HCT116 (cell line): ENCODE measurements at regions not wholly inside any gene's neighbourhood (a gene's known extent, or its start where the extent isn't known, plus 50 kb on each side); places are given as distances from the start of the nearest gene placed in this dataset.

Experiments
- ATAC-seq: fragments of 200-7000 bp; cut with Tn5 transposase; 2 replicates; pipeline ENCODE4 v1.9.1; 2020; ENCODE audit warnings: mild to moderate bottlenecking, moderate library complexity
- BruUV-seq: library from RNA; stranded (reverse); fragments of 400-500 nt; replicated peaks from 2 replicates; lab custom pipeline; 2021; lab: Mats Ljungman, UMichigan
- CTCF ChIA-PET: fragments of 300-600 bp; sonication (Branson Sonifier 250); formaldehyde crosslinking; loops from one replicate; lab custom pipeline; 2021; ENCODE audit warnings: antibody characterized with exemption; lab: Charles Lee
- POLR2A ChIA-PET: fragments of 300-600, 350-600 bp; sonication (Branson Sonifier 250); formaldehyde crosslinking; loops from one replicate; lab custom pipeline; 2021; ENCODE audit warnings: antibody characterized with exemption; lab: Charles Lee
- RAD21 ChIA-PET, 2 experiments: fragments of 300-600 bp; sonication (Branson Sonifier 250); formaldehyde crosslinking; loops; one replicate each; lab custom pipeline; 2023; ENCODE audit warnings: low total read pairs in 2 of 2; ENCODE audit not compliant: uncharacterized antibody in 2 of 2, unreplicated experiment in 2 of 2, low non-redundant PET in 1 of 2; lab: Charles Lee
- DNase-seq: peaks from one replicate; pipeline ENCODE4 v3.0.0-alpha.2; 2010; ENCODE audit warnings: low read depth, low spot score
- H2AFZ ChIP-seq: fragments of 200-600 bp; shearing (Covaris generic), sonication (generic); 2 replicates; pipeline ENCODE4 v1.6.1; 2017; ENCODE audit warnings: low read depth, mixed run types, mixed read lengths, antibody characterized with exemption, low read length; ENCODE audit not compliant: poor library complexity, severe bottlenecking
- H3K27ac ChIP-seq: 2 replicates; pipeline ENCODE4 v1.5.1; 2012; ENCODE audit warnings: low read depth, low read length
- H3K27me3 ChIP-seq: fragments of 200-600 bp; sonication (generic); 2 replicates; pipeline ENCODE4 v1.6.1; 2016; ENCODE audit warnings: mixed run types, low read length, mixed read lengths; ENCODE audit not compliant: insufficient read depth
- H3K36me3 ChIP-seq, 2 experiments: fragments of 200-500 bp in 1 of 2; fragments of 200-600 bp in 1 of 2; sonication (Bioruptor generic) in 1 of 2; sonication (generic) in 1 of 2; 2 replicates each; pipeline versions ENCODE4 v1.5.1 to v1.6.1; 2014 to 2016; ENCODE audit warnings: low read length in 2 of 2, inconsistent platforms in 1 of 2, mixed read lengths in 1 of 2, mixed run types in 1 of 2; ENCODE audit not compliant: insufficient read depth in 2 of 2, control insufficient read depth in 1 of 2
- H3K4me1 ChIP-seq, 2 experiments: fragments of 200-600 bp in 1 of 2; sonication (generic) in 1 of 2; 2 replicates each; pipeline versions ENCODE4 v1.5.1 to v1.6.1; 2012 to 2017; ENCODE audit warnings: low read length in 2 of 2, inconsistent platforms in 1 of 2, mild to moderate bottlenecking in 1 of 2, mixed read lengths in 1 of 2, mixed run types in 1 of 2, moderate library complexity in 1 of 2; ENCODE audit not compliant: insufficient read depth in 2 of 2, control insufficient read depth in 1 of 2
- H3K4me2 ChIP-seq: fragments of 200-600 bp; sonication (generic); 2 replicates; pipeline ENCODE4 v1.6.1; 2017; ENCODE audit warnings: mixed run types, low read length, mixed read lengths
- H3K4me3 ChIP-seq, 2 experiments: fragments of 200-600 bp in 1 of 2; sonication (generic) in 1 of 2; replicated peaks in 1 of 2; 2 replicates each; pipeline ENCODE4 v1.5.1; 2011 to 2016; ENCODE audit warnings: low read length in 2 of 2, control low read depth in 1 of 2, low read depth in 1 of 2, mild to moderate bottlenecking in 1 of 2, mixed read lengths in 1 of 2, mixed run types in 1 of 2
- H3K79me2 ChIP-seq: fragments of 200-600 bp; sonication (generic); 2 replicates; pipeline ENCODE4 v1.6.1; 2017; ENCODE audit warnings: mild to moderate bottlenecking, mixed run types, low read length, moderate library complexity, mixed read lengths; ENCODE audit not compliant: insufficient read depth
- H3K9ac ChIP-seq: fragments of 200-600 bp; sonication (generic); 2 replicates; pipeline ENCODE4 v1.6.1; 2016; ENCODE audit warnings: low read length, mixed read lengths
- H3K9me2 ChIP-seq: fragments of 200-600 bp; sonication (generic), shearing (Covaris generic); 2 replicates; pipeline ENCODE4 v1.6.1; 2017; ENCODE audit warnings: mixed run types, mild to moderate bottlenecking, moderate library complexity; ENCODE audit not compliant: insufficient read depth
- H3K9me3 ChIP-seq, 2 experiments: fragments of 200-500 bp in 1 of 2; fragments of 200-600 bp in 1 of 2; sonication (Bioruptor generic) in 1 of 2; sonication (generic) in 1 of 2; 2 replicates each; pipeline ENCODE4 v1.6.1; 2014 to 2017; ENCODE audit warnings: low read length in 2 of 2, mixed read lengths in 2 of 2, inconsistent platforms in 1 of 2, low read depth in 1 of 2, mild to moderate bottlenecking in 1 of 2, mixed run types in 1 of 2, moderate library complexity in 1 of 2; ENCODE audit not compliant: control insufficient read depth in 1 of 2, insufficient read depth in 1 of 2
- H4K20me1 ChIP-seq: fragments of 200-600 bp; sonication (generic), shearing (Covaris generic); 2 replicates; pipeline ENCODE4 v1.6.1; 2017; ENCODE audit warnings: mixed run types, mild to moderate bottlenecking, moderate library complexity; ENCODE audit not compliant: insufficient read depth
- EGR1 ChIP-seq: IDR thresholded peaks from 2 replicates; pipeline ENCODE4 v1.6.1; 2012; ENCODE audit warnings: low read depth
- ELF1 ChIP-seq: IDR thresholded peaks from 2 replicates; pipeline ENCODE4 v1.6.1; 2012; ENCODE audit warnings: low read depth, borderline replicate concordance
- EZH2 ChIP-seq: fragments of 200-600 bp; sonication (generic); IDR thresholded peaks from 2 replicates; pipeline ENCODE4 v1.6.1; 2017; ENCODE audit warnings: antibody characterized with exemption, mixed run types
- EZH2phosphoT487 ChIP-seq: fragments of 200-600 bp; IDR thresholded peaks from 2 replicates; pipeline ENCODE4 v1.6.1; 2018; ENCODE audit warnings: antibody characterized with exemption, borderline replicate concordance
- POLR2A ChIP-seq: IDR thresholded peaks from 2 replicates; pipeline ENCODE4 v1.7.0; 2011; ENCODE audit warnings: borderline replicate concordance; ENCODE audit not compliant: insufficient read depth, insufficient read length; ENCODE audit errors: extremely low read depth
- RAD21 ChIP-seq: IDR thresholded peaks from 2 replicates; pipeline ENCODE4 v1.6.1; 2012; ENCODE audit warnings: low read depth, mild to moderate bottlenecking
- SIN3A ChIP-seq: IDR thresholded peaks from 2 replicates; pipeline ENCODE4 v1.6.1; 2012; ENCODE audit warnings: low read depth
- SP1 ChIP-seq: IDR thresholded peaks from 2 replicates; pipeline ENCODE4 v1.6.1; 2012; ENCODE audit warnings: low read depth
- SRF ChIP-seq: IDR thresholded peaks from 2 replicates; pipeline ENCODE4 v1.6.1; 2012; ENCODE audit warnings: low read depth
- TCF7L2 ChIP-seq: IDR thresholded peaks from 2 replicates; pipeline ENCODE4 v1.7.0; 2011; ENCODE audit warnings: borderline replicate concordance, inconsistent platforms; ENCODE audit not compliant: insufficient read depth, insufficient read length; ENCODE audit errors: extremely low read depth
- YY1 ChIP-seq: IDR thresholded peaks from 2 replicates; pipeline ENCODE4 v1.6.1; 2011; ENCODE audit warnings: low read length, low read depth, moderate library complexity, mild to moderate bottlenecking; ENCODE audit not compliant: insufficient replicate concordance; ENCODE audit errors: extremely low read depth
- ZNF274 ChIP-seq: fragments of 200-500 bp; sonication (Bioruptor generic); IDR thresholded peaks from 2 replicates; pipeline ENCODE4 v1.6.1; 2014; ENCODE audit warnings: mild to moderate bottlenecking, low read depth, low read length, inconsistent platforms
- intact Hi-C: fragments of 100-400 bp; cut with micrococcal nuclease; formaldehyde crosslinking; loops from 2 replicates; pipeline ENCODE4 v1.10.0; 2022
- TF ChIP-seq, protein P1 (sequence below): IDR thresholded peaks from 2 replicates; pipeline ENCODE4 v1.6.1; 2012
- TF ChIP-seq, protein P2 (sequence below): IDR thresholded peaks from 2 replicates; pipeline ENCODE4 v1.6.1; 2011; ENCODE audit warnings: mild to moderate bottlenecking, low read length, moderate library complexity; ENCODE audit not compliant: insufficient replicate concordance; ENCODE audit errors: extremely low read depth
- TF ChIP-seq, protein P3 (sequence below), 3 experiments: fragments of 200-600 bp in 1 of 3; sonication (generic) in 1 of 3; IDR thresholded peaks in 2 of 3; conservative IDR thresholded peaks in 1 of 3; 2 replicates each; pipeline ENCODE4 v1.5.1; 2012 to 2017; ENCODE audit warnings: low read depth in 2 of 3, low read length in 2 of 3, antibody characterized with exemption in 1 of 3, borderline replicate concordance in 1 of 3, control low read depth in 1 of 3, mild to moderate bottlenecking in 1 of 3, mixed read lengths in 1 of 3, mixed run types in 1 of 3, moderate library complexity in 1 of 3; ENCODE audit not compliant: insufficient read depth in 1 of 3
- TF ChIP-seq, protein P4 (sequence below): IDR thresholded peaks from 2 replicates; pipeline ENCODE4 v1.6.1; 2012

DNA sequence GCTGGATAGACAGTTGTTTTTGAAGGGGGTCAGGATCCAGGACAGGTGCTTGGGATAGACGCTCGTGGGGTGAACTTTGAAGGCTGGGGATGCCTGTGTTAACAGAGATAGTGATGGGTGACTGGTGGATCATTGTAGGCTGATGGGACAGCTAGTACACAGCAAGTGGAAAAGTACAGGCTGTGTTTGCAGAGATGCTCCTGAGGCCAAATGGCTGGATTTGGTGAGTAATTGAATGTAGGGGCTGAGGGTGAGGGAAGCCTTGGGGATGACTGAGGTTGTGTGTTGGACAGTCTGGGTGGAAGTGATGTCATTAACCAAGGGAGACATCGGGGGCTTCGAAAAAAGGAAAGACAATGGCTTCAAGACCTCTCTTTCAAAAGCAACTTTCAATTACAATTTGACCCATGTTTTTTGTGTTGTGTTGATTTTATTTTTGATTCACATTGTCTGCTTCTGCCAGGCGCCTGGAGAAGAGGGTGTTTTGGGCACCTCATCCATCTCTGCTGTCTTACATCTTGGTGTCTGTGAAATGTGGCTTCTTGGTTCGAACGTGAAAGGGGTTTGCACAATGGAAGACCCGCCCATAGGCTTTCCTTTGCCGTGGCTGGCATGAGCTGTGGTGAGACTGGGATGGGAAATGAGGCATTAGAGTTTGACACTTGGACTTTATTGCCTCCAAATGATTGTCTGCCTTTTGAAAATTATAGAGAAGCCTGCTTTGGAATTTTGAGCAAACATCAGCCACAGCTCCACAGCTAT, 147.5 kb downstream of the FOXD2 start:
- no peaks in the 10 kb centered on the region for H3K9me2 ChIP-seq
- CTCF ChIA-PET, result interaction anchor here (1.0 kb wide), 1 partner anchor 148 kb away, joined by 3 read pairs; no protein-coding TSS in a partner anchor

More for the DNA sequence above, 147.5 kb downstream of the FOXD2 start:
- BruUV-seq, result no TSS peak
- ChIA-PET RAD21 (no interaction called here), POLR2A (no interaction called here)
- no peak for ATAC-seq
- peaks cover 33% of the 10 kb centered on the region for H3K27me3 ChIP-seq
- H3K4me3 ChIP-seq, result no peak overlapping the region
- no peaks in the 10 kb centered on the region for H3K36me3 ChIP-seq
- no peaks in the 10 kb centered on the region for H4K20me1 ChIP-seq
- no peak overlapping the region for H3K27ac ChIP-seq
- no peak overlapping the region for H3K9ac ChIP-seq
- H3K4me1 ChIP-seq, result peaks cover 0 to 9% of the 10 kb centered on the region in 2 experiments; a peak in 2 of 4 replicates
- no peaks in the 10 kb centered on the region for H3K79me2 ChIP-seq
- intact Hi-C loops, result no loop called here
- DNase-seq, result no peak
- H3K9me3 ChIP-seq, result no peaks in the 10 kb centered on the region
- TF ChIP-seq EZH2phosphoT487 (no peak), ELF1 (no peak), EGR1 (no peak), YY1 (no peak), SIN3A (no peak), TCF7L2 (no peak), ZNF274 (no peak), RAD21 (no peak), POLR2A (no peak), SRF (no peak), SP1 (no peak), EZH2 (no peak)
- TF ChIP-seq, protein P1, sequence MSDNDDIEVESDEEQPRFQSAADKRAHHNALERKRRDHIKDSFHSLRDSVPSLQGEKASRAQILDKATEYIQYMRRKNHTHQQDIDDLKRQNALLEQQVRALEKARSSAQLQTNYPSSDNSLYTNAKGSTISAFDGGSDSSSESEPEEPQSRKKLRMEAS, result no peak
- TF ChIP-seq, protein P2, sequence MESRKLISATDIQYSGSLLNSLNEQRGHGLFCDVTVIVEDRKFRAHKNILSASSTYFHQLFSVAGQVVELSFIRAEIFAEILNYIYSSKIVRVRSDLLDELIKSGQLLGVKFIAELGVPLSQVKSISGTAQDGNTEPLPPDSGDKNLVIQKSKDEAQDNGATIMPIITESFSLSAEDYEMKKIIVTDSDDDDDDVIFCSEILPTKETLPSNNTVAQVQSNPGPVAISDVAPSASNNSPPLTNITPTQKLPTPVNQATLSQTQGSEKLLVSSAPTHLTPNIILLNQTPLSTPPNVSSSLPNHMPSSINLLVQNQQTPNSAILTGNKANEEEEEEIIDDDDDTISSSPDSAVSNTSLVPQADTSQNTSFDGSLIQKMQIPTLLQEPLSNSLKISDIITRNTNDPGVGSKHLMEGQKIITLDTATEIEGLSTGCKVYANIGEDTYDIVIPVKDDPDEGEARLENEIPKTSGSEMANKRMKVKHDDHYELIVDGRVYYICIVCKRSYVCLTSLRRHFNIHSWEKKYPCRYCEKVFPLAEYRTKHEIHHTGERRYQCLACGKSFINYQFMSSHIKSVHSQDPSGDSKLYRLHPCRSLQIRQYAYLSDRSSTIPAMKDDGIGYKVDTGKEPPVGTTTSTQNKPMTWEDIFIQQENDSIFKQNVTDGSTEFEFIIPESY, result no peak
- TF ChIP-seq, protein P3, sequence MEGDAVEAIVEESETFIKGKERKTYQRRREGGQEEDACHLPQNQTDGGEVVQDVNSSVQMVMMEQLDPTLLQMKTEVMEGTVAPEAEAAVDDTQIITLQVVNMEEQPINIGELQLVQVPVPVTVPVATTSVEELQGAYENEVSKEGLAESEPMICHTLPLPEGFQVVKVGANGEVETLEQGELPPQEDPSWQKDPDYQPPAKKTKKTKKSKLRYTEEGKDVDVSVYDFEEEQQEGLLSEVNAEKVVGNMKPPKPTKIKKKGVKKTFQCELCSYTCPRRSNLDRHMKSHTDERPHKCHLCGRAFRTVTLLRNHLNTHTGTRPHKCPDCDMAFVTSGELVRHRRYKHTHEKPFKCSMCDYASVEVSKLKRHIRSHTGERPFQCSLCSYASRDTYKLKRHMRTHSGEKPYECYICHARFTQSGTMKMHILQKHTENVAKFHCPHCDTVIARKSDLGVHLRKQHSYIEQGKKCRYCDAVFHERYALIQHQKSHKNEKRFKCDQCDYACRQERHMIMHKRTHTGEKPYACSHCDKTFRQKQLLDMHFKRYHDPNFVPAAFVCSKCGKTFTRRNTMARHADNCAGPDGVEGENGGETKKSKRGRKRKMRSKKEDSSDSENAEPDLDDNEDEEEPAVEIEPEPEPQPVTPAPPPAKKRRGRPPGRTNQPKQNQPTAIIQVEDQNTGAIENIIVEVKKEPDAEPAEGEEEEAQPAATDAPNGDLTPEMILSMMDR (IDR thresholded peaks at IDR 0.05 in 2 of 3, conservative IDR thresholded peaks at IDR 0.05 in 1 of 3; ENCODE audit: borderline replicate concordance in 1 of 3, insufficient read depth in 1 of 3, low read depth in 2 of 3, low read length in 2 of 3), result no peak
- TF ChIP-seq, protein P4, sequence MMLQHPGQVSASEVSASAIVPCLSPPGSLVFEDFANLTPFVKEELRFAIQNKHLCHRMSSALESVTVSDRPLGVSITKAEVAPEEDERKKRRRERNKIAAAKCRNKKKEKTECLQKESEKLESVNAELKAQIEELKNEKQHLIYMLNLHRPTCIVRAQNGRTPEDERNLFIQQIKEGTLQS, result no peak
- H3K4me2 ChIP-seq, result no peak overlapping the region
- no peak overlapping the region for H2AFZ ChIP-seq
